ENCODE measurements at regions not wholly inside any gene's neighbourhood (a gene's known extent, or its start where the extent isn't known, plus 50 kb on each side); places are given as distances from the start of the nearest gene placed in this dataset.

DNA sequence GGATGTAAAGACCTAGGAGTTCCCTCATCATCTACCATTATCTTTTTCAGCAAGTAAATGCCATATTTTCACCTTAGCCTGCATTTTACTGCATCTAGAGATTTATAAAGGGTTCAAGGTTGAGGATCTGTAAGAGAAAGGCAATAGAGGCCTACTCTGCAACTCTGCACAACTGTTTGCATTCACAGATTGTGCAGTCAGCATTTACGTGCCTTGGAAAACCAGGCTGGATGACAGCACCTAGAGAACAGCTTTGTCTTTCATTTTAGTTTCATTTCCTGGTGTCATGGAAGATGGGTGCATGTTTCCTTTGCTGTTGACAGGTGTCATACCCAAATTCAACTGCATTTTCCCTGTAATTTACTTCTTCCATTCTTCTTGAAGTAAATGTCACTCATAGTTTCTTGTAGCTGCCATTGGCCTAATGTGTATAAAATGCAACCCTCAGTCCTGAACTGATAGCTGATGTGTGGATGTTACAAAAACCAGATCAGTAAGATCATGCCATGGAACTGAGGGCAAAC is 817.5 kb downstream of the SQOR start:
- H3K4me3 ChIP-seq (ENCODE audit: low read depth, low read length) = no peak overlapping the region
- no peak for DNase-seq (ENCODE audit: low read depth, low spot score)
- TF ChIP-seq, protein P1, sequence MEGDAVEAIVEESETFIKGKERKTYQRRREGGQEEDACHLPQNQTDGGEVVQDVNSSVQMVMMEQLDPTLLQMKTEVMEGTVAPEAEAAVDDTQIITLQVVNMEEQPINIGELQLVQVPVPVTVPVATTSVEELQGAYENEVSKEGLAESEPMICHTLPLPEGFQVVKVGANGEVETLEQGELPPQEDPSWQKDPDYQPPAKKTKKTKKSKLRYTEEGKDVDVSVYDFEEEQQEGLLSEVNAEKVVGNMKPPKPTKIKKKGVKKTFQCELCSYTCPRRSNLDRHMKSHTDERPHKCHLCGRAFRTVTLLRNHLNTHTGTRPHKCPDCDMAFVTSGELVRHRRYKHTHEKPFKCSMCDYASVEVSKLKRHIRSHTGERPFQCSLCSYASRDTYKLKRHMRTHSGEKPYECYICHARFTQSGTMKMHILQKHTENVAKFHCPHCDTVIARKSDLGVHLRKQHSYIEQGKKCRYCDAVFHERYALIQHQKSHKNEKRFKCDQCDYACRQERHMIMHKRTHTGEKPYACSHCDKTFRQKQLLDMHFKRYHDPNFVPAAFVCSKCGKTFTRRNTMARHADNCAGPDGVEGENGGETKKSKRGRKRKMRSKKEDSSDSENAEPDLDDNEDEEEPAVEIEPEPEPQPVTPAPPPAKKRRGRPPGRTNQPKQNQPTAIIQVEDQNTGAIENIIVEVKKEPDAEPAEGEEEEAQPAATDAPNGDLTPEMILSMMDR (IDR thresholded peaks at IDR 0.05; ENCODE audit: low read depth, low read length) = no peak
- in situ Hi-C loops (cut with HindIII; ENCODE audit: low sequenced_read_pairs) = no loop called here

DNA sequence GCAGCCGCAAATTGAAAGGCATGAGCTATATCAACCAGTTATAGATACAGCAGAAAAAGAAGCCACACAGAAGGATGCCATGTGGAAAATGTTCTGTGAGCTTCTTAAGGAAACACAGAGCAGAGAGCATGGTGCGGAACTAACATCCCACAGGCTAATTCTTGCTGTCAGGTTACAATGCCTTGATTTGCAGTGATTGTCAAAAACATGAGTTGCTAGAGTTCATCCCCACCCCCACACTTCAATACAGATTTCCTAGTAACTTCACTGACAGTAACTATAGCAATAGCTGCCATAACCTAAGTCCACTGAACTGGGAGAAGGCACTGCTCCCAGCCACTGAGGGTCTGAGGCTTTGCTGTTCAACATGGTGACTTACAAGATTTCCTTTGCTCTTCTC is 821.6 kb downstream of the SQOR start:
- in situ Hi-C loops (cut with HindIII; ENCODE audit: low sequenced_read_pairs) = no loop called here
- TF ChIP-seq, protein P1 (IDR thresholded peaks at IDR 0.05; ENCODE audit: low read depth, low read length) = no peak
- H3K4me3 ChIP-seq (ENCODE audit: low read depth, low read length) = no peak overlapping the region
- DNase-seq (ENCODE audit: low read depth, low spot score) = no peak

DNA sequence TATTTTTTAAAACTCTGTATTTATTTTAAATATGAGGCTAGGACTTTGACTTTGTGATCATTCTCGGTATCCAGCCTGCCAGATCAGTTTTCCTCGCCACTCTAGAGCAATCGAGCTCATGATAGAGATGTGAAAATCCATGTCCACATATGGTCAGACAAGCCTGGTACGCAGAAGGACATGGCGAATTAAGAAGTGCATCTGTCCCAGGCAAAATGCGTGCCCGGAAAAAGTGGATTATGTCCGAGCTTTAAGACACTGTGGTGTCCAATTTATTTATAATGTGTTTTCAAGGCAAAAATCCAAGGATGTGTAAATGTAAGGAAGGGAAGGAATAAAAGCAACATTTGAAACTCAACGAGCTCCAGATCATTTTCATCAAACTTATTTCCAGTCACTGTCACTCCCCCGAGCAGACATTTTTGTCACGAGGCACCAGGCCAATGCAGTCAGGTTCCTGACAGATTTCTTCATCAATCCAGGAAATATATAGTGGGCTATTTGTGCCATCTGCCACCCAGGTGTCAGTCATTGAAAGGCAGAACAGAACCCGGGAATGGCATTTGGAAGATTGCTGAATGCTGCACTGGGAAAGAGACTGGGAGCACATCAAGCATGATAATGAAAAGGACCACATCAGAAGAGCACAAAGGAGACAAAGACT is 825.7 kb downstream of the SQOR start:
- no peak overlapping the region for H3K4me3 ChIP-seq (ENCODE audit: low read depth, low read length)
- in situ Hi-C loops (cut with HindIII; ENCODE audit: low sequenced_read_pairs) = no loop called here
- TF ChIP-seq, protein P1 (IDR thresholded peaks at IDR 0.05; ENCODE audit: low read depth, low read length) = no peak
- DNase-seq (ENCODE audit: low read depth, low spot score) = no peak

DNA sequence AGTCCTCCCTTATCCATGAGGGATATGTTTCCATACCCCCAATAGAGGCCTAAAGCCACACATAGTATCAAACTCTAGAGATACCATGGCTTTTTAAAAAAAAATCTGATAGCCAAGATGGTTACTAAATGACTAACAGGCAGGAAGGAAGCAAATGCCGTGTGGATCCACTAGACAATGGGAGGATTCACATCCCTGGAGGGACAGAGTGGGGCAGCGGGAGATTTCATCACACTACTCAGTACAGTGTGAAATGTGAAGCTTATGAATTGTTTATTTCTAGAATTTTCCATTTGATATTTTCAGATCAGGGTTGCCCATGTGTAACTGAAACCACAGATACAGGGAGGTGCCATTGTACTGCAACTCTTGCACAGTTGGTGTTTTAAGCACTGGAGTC is 826.6 kb downstream of the SQOR start:
- no peak overlapping the region for H3K4me3 ChIP-seq (ENCODE audit: low read depth, low read length)
- DNase-seq (ENCODE audit: low read depth, low spot score) = no peak
- in situ Hi-C loops (cut with HindIII; ENCODE audit: low sequenced_read_pairs) = no loop called here
- TF ChIP-seq, protein P1 (IDR thresholded peaks at IDR 0.05; ENCODE audit: low read depth, low read length) = no peak

DNA sequence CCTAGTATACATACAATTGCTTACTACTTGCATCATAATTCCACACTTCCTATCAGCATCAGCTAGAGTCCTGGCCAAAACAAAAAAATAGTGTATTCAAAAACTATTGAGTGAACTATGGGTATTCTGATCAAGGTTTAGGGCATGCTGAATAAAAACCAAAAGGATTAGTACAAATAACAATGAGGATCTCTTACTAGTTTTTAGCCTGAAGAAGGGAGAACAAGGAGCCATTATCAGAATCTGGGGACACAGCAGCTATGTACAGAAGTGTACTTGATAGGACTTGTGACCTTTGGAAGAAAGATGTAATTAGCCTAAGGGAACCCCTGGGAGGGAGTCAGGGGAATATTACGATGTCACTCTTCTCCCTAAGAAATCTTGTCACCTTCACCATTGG is 832.2 kb downstream of the SQOR start:
- H3K4me3 ChIP-seq (ENCODE audit: low read depth, low read length) = no peak overlapping the region
- TF ChIP-seq, protein P1 (IDR thresholded peaks at IDR 0.05; ENCODE audit: low read depth, low read length) = no peak
- in situ Hi-C loops (cut with HindIII; ENCODE audit: low sequenced_read_pairs) = no loop called here
- DNase-seq (ENCODE audit: low read depth, low spot score) = no peak

DNA sequence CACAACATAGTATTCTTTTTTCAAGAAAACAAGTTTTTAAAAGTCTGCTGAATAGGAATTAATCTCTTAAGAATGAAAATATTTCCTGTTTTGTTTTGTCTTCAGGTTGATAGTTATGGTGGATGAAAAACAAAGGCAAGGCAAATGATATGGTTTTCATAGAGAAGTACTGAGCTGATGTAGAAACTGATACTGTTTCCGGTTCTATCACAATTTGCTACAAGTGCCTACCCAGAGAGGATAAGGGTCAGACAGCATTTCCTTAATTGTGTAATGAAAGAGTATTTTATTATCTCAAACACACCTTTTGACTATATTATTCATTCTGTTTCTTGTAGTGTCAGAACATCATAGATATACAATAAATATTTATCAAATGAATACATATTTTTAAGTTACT is 836.3 kb downstream of the SQOR start:
- TF ChIP-seq, protein P1 (IDR thresholded peaks at IDR 0.05; ENCODE audit: low read depth, low read length) = no peak
- H3K4me3 ChIP-seq (ENCODE audit: low read depth, low read length) = no peak overlapping the region
- in situ Hi-C loops (cut with HindIII; ENCODE audit: low sequenced_read_pairs) = no loop called here
- DNase-seq (ENCODE audit: low read depth, low spot score) = no peak
